Testis (tissue), 2 donors: ENCODE measurements at regions not wholly inside any gene's neighbourhood (a gene's known extent, or its start where the extent isn't known, plus 50 kb on each side); places are given as distances from the start of the nearest gene placed in this dataset.

ENCODE experiments used
- CTCF ChIP-seq, 3 experiments: fragments of 450-650 bp in 2 of 3; fragments of 200-600 bp in 1 of 3; sonication (generic) in 1 of 3; IDR thresholded peaks; one replicate each; pipeline ENCODE4 v1.5.1; 2016 to 2019; ENCODE audit warnings: antibody characterized with exemption in 3 of 3, mild to moderate bottlenecking in 2 of 3, moderate library complexity in 1 of 3
- POLR2A ChIP-seq: fragments of 450-650 bp; IDR thresholded peaks from one replicate; pipeline ENCODE4 v1.6.1; 2017; ENCODE audit warnings: antibody characterized with exemption, mild to moderate bottlenecking, moderate library complexity

GRCh38 chr9:81128701-81129100, 560.6 kb downstream of the TLE1 start:
- TF ChIP-seq CTCF (IDR thresholded peaks at IDR 0.05) (no peak), POLR2A (no peak)
